H1 (cell line): ENCODE measurements at regions not wholly inside any gene's neighbourhood (a gene's known extent, or its start where the extent isn't known, plus 50 kb on each side); places are given as distances from the start of the nearest gene placed in this dataset.

Experiments used
- JUND ChIP-seq: IDR thresholded peaks from 2 replicates; pipeline ENCODE4 v1.6.1; 2011; ENCODE audit warnings: mild to moderate bottlenecking, improper control_type of control experiment, low read length
- KDM4A ChIP-seq: IDR thresholded peaks from one replicate; pipeline ENCODE4 v1.7.1; 2012; ENCODE audit warnings: low read depth, mild to moderate bottlenecking, moderate library complexity, low read length, inconsistent platforms; ENCODE audit not compliant: severe bottlenecking
- POU5F1 ChIP-seq: IDR thresholded peaks from 2 replicates; pipeline ENCODE4 v1.6.1; 2011; ENCODE audit warnings: low read depth, mild to moderate bottlenecking, low read length, moderate library complexity
- RBBP5 ChIP-seq: IDR thresholded peaks from 2 replicates; pipeline ENCODE4 v1.7.1; 2012; ENCODE audit warnings: low read depth, mild to moderate bottlenecking, inconsistent platforms, low read length, moderate library complexity, borderline replicate concordance
- SAP30 ChIP-seq: fragments of 300-600 bp; sonication (generic); IDR thresholded peaks from 2 replicates; pipeline ENCODE4 v1.7.1; 2012; ENCODE audit warnings: low read length, moderate library complexity, mild to moderate bottlenecking, inconsistent platforms; ENCODE audit not compliant: insufficient read depth, insufficient replicate concordance
- ZNF274 ChIP-seq: IDR thresholded peaks from 2 replicates; pipeline ENCODE4 v1.7.0; 2012; ENCODE audit warnings: low read length, borderline replicate concordance; ENCODE audit errors: extremely low read depth
- TF ChIP-seq, protein P1 (sequence below): fragments of 300-600 bp; sonication (generic); IDR thresholded peaks from 2 replicates; pipeline ENCODE4 v1.7.1; 2012; ENCODE audit warnings: low read length, moderate library complexity, mild to moderate bottlenecking, inconsistent platforms; ENCODE audit not compliant: insufficient replicate concordance

DNA sequence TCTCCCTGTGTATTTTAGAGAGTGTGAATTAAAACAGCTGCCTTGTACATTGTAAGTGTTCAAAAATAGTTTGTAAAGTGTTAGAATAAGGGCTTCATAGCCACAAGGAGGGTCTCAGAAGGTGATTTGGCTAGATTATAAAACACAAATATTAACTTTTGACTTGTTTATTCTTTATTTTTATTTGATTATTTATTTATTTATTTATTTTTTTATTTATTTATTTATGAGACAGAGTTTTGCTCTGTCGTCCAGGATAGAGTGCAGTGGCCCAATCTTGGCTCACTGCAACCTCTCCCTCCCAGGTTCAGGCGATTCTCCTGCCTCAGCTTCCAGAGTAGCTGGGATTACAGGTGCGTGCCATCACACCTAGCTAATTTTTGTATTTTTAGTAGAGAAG is 111.5 kb upstream of the RBFOX1 start (continued):
- TF ChIP-seq, protein P1, sequence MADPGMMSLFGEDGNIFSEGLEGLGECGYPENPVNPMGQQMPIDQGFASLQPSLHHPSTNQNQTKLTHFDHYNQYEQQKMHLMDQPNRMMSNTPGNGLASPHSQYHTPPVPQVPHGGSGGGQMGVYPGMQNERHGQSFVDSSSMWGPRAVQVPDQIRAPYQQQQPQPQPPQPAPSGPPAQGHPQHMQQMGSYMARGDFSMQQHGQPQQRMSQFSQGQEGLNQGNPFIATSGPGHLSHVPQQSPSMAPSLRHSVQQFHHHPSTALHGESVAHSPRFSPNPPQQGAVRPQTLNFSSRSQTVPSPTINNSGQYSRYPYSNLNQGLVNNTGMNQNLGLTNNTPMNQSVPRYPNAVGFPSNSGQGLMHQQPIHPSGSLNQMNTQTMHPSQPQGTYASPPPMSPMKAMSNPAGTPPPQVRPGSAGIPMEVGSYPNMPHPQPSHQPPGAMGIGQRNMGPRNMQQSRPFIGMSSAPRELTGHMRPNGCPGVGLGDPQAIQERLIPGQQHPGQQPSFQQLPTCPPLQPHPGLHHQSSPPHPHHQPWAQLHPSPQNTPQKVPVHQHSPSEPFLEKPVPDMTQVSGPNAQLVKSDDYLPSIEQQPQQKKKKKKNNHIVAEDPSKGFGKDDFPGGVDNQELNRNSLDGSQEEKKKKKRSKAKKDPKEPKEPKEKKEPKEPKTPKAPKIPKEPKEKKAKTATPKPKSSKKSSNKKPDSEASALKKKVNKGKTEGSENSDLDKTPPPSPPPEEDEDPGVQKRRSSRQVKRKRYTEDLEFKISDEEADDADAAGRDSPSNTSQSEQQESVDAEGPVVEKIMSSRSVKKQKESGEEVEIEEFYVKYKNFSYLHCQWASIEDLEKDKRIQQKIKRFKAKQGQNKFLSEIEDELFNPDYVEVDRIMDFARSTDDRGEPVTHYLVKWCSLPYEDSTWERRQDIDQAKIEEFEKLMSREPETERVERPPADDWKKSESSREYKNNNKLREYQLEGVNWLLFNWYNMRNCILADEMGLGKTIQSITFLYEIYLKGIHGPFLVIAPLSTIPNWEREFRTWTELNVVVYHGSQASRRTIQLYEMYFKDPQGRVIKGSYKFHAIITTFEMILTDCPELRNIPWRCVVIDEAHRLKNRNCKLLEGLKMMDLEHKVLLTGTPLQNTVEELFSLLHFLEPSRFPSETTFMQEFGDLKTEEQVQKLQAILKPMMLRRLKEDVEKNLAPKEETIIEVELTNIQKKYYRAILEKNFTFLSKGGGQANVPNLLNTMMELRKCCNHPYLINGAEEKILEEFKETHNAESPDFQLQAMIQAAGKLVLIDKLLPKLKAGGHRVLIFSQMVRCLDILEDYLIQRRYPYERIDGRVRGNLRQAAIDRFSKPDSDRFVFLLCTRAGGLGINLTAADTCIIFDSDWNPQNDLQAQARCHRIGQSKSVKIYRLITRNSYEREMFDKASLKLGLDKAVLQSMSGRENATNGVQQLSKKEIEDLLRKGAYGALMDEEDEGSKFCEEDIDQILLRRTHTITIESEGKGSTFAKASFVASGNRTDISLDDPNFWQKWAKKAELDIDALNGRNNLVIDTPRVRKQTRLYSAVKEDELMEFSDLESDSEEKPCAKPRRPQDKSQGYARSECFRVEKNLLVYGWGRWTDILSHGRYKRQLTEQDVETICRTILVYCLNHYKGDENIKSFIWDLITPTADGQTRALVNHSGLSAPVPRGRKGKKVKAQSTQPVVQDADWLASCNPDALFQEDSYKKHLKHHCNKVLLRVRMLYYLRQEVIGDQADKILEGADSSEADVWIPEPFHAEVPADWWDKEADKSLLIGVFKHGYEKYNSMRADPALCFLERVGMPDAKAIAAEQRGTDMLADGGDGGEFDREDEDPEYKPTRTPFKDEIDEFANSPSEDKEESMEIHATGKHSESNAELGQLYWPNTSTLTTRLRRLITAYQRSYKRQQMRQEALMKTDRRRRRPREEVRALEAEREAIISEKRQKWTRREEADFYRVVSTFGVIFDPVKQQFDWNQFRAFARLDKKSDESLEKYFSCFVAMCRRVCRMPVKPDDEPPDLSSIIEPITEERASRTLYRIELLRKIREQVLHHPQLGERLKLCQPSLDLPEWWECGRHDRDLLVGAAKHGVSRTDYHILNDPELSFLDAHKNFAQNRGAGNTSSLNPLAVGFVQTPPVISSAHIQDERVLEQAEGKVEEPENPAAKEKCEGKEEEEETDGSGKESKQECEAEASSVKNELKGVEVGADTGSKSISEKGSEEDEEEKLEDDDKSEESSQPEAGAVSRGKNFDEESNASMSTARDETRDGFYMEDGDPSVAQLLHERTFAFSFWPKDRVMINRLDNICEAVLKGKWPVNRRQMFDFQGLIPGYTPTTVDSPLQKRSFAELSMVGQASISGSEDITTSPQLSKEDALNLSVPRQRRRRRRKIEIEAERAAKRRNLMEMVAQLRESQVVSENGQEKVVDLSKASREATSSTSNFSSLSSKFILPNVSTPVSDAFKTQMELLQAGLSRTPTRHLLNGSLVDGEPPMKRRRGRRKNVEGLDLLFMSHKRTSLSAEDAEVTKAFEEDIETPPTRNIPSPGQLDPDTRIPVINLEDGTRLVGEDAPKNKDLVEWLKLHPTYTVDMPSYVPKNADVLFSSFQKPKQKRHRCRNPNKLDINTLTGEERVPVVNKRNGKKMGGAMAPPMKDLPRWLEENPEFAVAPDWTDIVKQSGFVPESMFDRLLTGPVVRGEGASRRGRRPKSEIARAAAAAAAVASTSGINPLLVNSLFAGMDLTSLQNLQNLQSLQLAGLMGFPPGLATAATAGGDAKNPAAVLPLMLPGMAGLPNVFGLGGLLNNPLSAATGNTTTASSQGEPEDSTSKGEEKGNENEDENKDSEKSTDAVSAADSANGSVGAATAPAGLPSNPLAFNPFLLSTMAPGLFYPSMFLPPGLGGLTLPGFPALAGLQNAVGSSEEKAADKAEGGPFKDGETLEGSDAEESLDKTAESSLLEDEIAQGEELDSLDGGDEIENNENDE, result no peak
- TF ChIP-seq RBBP5, result no peak
- TF ChIP-seq SAP30, result no peak
- TF ChIP-seq ZNF274, result no peak
- no peak for TF ChIP-seq POU5F1
- no peak for TF ChIP-seq KDM4A
- no peak for TF ChIP-seq JUND
